GM21825 (cell line): ENCODE measurements at regions not wholly inside any gene's neighbourhood (a gene's known extent, or its start where the extent isn't known, plus 50 kb on each side); places are given as distances from the start of the nearest gene placed in this dataset.
A peak's percentile ranks its signal among the peaks of the same experiment; 100 is the strongest.

ENCODE experiments used
- ATAC-seq: cut with Tn5 transposase; IDR thresholded peaks from one replicate; pipeline ENCODE4 v1.9.1; 2021; ENCODE audit warnings: mild to moderate bottlenecking, moderate library complexity; ENCODE audit not compliant: unreplicated experiment

DNA sequence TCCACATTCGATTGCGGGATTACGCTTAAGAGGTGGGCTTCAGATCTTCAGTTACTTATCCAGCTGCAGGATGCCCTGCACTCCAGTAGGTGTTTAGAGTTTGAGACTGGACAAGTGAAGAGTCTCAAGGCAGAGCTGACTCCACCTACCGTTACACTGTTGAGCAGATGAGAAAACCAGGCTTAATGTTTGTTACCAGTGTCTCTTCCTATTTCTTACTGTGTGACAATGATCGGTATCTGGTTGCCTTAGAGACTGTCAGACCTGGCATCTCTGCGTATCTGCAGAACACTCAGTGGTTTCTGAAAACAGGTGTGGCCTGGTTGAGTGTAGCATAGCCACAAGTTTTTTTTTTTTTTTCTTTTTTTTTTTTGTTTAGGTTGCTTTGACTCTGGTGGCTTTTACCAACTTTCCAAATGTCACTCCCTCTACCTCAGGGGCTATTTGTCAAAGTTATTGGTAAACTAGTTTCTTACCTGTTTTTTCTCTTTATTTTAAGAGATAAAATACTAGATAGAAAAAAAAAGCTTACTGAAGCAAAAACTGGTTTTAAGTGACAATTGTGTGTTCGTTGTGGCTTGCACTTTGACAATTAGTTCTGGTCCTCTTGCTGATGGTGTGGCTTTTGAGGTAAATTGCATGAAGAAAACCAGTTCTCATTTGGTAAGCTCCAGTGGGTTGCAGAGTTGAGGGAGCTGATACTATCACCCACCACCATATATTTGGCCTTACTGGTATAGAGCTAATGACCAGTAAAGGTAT lies 284.8 kb downstream of the ETS1 start:
- peak; percentile 82 for ATAC-seq

- ATAC-seq, result no peak
Measured at GRCh38 chr11:128301756-128302155, 285.6 kb downstream of the ETS1 start.

DNA sequence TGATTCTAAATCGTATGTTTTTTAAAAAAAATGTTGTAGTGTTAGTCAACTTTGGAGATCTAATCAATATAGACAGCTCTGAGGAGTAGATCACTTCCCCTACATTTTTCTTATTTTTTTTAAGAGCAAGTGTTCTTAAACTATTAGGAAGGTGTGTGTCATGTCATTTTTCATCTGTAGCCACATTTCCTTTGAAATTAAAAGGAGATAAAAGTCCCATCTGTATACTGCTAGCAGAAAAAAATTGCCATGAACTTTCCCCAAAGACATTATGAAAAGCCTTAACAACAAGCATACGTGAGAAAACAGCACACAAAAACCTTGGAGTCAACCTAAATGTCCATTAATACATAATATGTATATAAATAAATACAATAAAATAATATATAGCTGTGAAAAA lies 286.6 kb downstream of the ETS1 start:
- ATAC-seq, result no peak

DNA sequence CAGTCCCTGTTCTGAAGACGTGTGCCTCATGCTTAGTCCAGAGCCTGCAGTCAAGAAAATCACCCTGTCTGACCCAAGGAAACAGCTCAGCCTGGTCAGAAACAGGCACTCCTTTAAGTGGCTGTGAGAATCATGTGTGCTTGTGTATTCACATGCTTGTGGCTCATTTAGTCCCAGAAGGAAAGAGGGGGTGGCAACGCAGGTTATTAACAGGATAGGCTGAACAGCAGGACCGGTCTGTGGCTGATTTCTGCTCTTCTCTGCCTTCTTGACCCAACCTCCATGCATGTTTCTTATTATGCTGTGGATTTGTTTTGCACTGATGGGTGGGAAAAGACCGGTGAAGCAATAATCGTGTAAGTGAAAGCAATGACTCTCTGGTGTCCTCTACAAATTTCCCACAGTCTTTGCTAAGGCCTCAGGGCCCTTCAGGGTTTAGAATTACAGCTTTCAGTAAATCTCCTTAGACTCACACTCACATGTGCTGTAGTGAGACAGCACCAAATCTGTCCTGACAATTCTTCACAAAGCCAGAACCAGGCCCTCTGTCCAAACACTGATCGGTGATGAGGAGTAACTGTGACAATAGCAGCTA lies 288.1 kb downstream of the ETS1 start:
- ATAC-seq, result peak; percentile 37

GRCh38 chr11:128298271-128298670 lies 289.1 kb downstream of the ETS1 start:
- no peak for ATAC-seq

DNA sequence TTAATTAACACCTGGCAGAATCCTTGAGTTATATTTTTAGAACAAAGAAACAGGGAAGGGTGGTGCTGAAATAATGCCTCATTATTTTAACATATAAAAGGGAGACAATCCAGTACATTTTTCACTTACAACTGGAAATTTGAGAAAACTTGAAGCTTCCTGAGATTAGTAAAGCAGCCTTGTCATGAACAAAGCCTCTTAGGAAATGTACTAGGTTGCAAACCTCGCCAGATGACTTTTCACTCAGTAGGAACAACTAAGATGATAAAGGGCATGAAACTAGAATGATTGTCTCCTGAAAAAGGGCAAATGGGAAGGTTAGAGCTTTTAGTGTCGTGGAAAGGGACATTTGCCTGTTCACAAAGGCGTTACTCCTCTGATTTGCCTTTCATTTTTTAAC lies 289.6 kb downstream of the ETS1 start:
- no peak for ATAC-seq

GRCh38 chr11:128297091-128297651 lies 290.2 kb downstream of the ETS1 start:
- no peak for ATAC-seq

DNA sequence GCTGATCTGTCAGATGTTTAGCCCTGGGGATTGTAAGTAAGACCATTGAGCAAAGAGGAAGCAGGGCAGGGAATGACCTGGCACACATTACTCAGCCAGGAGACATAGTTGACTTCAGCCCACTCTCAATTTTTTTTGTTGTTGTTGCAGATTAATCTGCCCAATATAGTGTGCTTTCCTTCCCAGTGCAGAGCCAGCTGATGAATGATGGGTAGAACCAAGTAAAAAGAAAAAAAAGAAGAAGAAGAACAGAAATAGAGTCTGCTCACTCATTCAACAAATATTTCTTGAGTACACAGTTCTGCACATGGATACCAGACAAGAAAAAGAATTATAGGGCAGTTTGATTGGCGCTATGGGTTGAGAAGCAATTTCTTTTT lies 292.7 kb downstream of the ETS1 start:
- ATAC-seq, result no peak

GRCh38 chr11:128294001-128294670 lies 293.2 kb downstream of the ETS1 start:
- ATAC-seq, result no peak

DNA sequence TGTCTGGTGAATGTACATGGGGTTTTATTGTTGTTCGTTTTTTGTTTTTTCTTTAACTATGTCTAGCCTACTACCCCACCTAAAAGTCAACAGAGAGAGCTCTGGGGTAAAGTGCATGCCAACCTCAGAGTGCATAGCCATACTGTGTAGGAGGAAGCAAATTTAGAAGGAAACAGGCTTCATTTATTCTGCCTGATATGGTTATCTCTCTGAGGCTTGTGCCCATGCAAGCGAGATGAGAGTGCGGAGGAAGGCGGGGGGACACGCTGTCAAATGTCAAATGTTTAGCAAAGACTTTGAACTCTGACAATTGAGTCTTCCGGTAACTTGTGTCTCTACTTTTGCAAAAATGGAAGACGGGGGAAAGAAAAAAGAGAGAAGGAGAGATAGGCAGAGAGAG lies 295.5 kb downstream of the ETS1 start:
- no peak for ATAC-seq

- ATAC-seq, result no peak
Measured at GRCh38 chr11:128291007-128291406, 296.4 kb downstream of the ETS1 start.

DNA sequence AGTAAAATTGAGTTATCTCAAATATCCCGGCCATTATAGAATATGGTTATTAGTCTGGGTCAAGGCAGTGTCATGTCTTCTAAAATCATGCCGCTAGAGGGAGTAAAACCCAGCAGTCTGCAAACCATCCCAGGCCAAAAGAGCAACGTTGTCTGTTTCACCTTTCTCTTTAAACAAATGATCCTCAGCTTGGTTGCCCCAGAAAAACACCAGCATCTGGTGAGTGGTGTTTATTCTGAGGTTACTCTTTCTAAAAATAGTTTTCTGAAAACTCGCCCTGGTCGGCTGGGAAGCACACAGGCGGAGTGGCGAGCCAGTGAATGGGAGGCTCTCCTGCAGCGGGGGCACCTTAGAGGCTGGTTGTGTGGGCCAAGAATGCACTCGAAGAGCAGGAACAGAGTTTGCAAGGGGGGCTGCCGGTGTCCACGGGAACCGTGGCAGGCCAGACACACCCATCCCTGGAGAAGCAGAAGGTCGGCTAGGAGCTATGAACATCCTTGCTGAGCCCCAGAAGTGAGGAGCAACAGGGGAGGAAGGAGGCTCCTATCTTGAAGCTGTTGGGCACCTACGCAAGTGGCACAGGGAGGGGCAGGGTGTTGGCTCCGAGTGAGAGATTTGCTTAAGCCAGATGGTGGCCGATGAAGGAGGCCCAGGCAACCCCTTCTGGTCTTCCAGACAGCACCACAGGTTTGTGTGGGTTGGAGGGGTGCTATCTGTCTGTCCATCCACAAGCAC lies 297.1 kb downstream of the ETS1 start:
- ATAC-seq, result peak; percentile 85

DNA sequence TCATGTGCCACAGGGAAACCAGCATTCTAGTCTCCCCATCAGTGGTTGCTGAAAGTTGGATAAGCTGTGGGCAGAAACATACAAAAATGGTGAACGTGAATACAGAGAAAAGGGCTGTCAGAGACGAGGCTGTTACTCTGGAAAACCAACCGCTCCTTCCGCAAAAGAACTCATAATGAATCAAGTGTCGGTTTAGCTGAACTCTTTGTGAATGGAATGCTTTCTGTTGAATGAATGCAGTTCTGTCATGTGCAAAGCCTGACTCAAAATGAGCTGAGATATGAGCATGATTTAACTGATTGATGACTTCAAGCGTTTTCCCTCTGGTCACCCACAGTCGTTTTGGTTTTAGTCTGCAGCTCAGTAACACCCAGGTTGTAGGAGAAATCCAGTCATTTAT lies 298.3 kb downstream of the ETS1 start:
- no peak for ATAC-seq

- ATAC-seq, result no peak
Measured at GRCh38 chr11:128288368-128288767, 299.0 kb downstream of the ETS1 start.

- ATAC-seq, result no peak
Measured at GRCh38 chr11:128285321-128285720, 302.0 kb downstream of the ETS1 start.

DNA sequence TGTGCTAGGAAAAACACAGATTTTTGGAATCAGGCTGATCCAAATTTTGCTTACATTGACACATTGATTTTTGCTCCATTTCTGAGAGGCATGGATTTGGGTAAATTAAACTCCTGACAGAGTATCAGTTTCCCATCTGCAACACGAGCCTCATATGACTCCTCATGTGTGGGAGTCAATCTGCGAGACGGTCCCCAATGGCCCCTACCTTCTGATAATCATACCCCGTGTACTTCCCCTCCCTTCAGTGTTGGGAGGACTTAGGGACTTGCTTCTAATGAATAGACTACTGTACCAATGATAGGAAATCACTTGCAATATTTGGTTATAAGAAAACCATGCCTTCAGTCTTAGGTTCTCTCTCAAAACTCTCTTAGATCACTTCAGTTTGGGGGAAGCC lies 302.7 kb downstream of the ETS1 start:
- no peak for ATAC-seq

DNA sequence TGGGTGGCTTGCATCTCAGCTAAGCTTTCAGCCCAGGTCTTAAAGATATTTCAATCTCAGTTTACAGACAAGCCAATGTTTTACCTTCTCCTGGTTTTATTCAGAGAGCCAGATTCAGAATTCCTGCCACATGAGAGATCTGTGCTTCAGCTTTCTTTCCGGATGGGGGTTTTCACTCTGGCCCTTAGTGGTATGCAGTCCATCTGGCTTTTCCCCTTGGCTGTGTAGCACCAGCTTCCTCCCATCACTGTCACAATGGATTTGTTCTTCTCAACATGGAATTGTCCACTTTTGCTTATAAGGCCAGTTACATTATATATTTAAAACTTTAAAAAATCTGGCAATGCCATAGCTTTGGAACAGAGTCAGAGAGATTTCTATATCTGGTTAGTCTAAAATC lies 303.9 kb downstream of the ETS1 start:
- no peak for ATAC-seq

DNA sequence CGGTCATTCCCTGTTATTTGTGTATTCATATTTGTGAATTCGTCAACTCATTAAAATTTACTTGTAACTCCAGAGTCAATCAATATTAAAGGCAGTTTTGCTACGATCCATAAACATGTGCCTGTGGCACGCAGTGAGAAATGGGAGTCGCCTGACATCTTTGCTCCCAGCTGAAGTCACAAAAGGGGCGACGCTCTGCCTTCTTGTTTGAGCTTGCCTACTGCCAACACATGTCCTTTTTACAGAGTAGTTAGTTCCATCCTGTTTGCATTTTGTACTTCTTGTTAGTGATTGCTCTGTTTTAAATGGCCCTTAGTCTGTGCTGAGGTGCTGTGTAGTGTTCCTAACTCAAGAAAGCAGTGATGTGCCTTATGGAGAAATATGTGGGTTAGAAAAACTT lies 305.3 kb downstream of the ETS1 start:
- ATAC-seq, result no peak

DNA sequence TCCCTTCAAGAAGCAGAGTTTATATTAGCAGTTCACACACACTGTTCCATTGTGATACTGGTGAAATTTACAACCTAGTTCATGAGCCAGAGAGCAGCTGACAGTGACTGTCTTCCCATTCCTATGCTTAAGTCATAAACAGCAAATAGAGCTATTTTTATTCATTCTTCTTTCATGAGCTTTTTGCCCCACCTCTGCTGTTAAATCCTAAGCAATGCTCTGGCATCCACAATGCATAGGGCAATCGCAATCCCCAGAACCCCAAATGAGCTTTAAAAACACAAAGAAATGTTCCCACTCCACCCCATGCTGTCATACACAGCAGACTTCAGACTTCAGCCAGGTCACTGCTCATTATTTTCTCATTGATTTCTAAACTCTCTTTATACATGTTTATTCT lies 307.5 kb downstream of the ETS1 start:
- no peak for ATAC-seq

DNA sequence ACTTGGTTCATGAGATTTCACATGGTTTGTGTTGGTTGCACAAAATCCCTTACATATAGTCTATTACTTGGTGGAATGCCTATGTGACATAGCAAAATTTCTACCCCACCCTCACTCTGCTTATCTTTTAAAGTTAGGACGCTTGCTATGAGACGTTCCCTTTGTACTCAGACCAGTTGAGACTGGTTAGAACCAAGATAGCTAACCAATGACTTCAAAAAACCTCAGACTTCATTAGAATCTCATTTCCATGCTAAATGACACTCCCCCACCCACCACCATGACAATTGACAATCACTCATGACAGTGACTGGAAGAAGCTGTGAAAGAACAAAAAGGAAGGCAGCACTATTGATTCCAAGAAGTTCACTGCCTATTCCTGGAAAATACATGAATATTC lies 313.6 kb downstream of the ETS1 start:
- ATAC-seq, result no peak

DNA sequence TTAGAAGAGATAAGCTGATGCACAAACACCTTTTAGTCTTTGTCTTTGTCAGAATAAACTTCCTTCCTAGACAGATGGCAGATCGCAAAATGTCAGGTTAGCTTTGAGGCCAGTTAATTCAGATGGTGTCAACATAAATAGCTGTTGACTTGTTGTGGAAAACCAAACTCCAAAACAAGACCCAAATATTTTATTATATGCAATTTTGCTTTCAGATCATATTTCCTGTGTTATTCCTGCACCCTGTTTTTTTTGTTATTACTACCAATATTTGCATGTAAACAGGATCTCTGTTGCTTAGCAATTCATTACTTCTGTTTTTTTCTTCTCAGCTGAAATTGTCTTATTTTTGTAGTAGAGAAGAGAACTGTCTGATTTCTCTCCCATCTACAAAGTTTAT lies 316.0 kb downstream of the ETS1 start:
- no peak for ATAC-seq
